HG03558 (cell line): ENCODE measurements at regions not wholly inside any gene's neighbourhood (a gene's known extent, or its start where the extent isn't known, plus 50 kb on each side); places are given as distances from the start of the nearest gene placed in this dataset.
"Not testable (repeated sequence)": the region's sequence is repeated elsewhere in the genome, so short reads cannot be mapped to it uniquely, and the experiment has no call there.

Experiments used
- ATAC-seq: cut with Tn5 transposase; IDR thresholded peaks from one replicate; pipeline ENCODE4 v1.9.1; 2021; ENCODE audit warnings: moderate number of reproducible peaks; ENCODE audit not compliant: unreplicated experiment; ENCODE audit errors: extremely low read depth

DNA sequence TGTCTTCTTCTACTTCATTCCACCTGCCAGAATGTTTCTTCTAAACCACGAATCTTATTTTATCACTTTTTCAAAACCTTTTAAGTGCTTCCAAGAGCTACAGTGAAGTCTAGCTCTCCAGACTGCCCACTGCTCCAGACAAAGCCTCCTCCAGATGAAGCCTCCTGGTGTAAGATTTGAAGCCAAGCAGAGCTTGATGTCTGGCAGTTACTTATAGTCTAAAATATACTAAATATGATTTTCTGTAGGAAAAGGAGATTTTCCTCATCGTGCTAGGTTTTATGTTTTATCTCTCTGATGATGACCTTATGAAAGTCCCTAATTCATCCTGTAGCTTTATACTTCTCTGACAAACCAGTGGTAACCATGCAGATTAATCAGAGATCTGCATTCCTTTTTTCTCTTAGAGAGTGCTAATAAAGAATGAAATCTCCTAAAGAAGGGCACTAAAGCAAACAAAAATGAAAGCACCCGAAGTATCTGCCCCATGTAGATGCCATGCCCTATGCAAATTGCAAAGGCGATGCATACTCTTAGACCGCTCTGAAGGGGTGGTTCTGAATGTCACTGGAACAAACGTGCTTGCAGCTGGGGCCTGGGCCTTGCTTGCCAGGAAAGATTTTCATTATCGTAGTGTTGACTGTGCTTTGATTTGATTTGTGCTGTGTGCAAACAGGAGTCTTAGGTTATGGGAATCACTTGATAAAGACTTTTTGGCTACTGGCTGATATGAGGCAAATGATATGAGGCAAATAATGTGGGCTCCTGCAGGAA lies 314.2 kb downstream of the PID1 start:
- no peak for ATAC-seq

DNA sequence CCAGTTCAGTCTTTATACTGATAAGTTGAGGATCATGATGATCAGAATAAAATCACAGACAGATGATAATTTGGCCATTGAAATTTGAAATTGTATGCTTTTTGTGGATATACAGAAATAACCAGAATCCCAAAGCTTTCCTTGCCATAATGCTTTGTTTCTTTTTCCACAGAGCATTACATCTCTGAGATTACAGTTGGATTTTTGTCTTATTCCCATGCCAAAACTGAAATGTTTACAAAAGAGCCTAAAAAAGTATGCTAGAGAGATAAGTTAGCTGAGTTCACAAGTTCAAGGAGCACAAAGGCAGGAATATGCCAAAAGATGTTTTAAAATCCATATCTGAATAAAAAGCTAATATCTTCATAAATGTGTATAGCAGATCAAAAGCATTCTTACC lies 321.3 kb downstream of the PID1 start:
- ATAC-seq: no peak

DNA sequence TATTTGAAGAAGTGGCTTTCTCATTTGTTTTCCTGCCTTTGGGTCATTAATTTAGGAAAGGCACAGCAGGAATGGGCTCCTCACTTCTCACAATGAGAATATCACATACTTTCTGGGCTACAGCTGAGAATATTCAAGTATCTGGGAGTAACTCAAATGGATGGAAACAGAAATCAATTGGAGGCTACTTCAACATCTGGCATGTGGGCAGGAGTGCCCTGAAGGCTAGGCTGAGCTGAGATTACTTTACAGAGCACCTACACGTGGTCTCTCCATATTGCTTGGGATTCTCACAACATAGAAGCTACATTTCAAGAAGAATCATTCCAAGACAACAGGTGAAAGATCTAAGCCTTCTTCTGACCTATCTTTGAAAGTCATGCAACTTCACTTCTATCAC lies 325.4 kb downstream of the PID1 start:
- no peak for ATAC-seq

DNA sequence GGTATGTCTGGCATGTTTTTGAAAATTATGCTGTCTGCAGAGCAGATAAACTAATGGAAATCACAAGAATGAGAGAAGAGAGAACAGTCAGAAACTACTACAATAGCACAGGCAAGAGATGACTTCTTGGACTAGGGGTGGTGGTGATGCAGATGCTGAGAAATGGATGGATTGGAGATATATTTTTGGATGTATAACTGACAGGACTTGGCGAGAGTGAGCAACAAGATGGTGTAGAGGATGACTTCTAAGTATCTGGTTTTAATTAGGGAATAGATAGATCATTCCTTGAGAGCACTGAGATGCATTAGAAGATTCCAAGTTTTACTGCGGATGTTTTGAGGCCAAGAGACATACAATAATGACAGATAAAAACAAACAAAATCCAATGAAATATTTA lies 328.2 kb downstream of the PID1 start:
- ATAC-seq: no peak

DNA sequence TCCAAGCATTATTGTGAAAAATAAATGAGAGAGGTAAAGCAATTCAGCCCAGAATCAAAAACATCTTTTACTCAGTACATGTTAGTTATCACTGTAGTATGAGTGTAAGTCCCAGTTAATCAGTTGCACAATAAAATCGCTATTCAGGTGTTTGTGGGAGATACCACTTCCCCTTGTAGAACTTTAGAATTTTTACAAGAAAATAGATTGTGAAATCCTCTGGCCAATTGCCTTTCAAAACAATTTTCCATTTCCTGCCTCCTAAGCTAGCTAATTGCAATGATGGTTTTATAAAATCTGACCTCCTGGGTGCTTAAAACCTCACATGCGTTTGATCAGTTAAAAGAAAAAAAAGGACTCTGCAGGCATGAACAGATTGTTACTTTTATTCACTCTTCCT lies 332.5 kb downstream of the PID1 start:
- ATAC-seq: no peak

DNA sequence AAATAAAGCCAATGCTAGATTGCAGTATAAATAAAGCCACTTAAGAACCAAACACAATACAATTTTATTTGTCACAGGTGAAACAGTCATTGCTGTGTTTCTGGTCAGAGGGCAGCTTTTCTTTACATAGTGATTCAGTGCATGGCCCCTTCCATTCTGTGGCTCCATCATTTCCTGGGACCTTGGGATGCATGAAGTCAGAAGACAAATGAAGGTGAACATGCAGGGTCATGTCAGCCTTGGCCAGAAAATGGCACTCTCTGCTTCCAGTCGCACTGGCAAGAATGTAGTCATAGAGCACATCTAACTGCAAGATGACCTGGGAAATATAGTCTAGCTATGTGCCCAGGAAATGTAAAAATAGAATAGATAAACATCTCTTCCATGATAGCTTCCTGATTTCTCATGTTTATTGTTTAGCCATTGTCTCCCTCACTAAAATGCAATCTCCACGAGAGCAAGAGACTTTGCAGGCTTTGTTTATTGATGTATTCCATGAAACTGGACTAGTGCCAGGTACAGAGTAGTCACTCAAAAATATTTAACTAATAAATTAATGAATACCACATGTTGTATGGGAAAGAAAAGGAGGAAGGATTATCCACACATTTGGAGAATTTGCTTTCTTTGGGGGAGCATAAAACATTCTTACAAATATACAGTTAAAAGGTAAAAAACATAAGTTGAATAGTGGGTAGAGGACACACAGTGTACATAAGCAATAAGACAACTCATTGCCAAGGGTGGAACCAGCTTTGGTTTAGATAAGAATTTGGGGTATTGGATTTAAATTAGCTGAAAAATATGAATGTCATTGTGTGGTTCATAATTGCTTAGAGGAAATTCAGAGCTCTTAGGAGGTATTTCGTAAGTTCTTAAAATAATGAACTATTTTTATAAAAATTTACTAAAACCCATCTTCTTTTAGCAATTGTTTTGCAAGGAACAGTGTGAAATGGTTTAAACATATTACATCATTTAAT lies 343.8 kb downstream of the PID1 start:
- no peak for ATAC-seq

DNA sequence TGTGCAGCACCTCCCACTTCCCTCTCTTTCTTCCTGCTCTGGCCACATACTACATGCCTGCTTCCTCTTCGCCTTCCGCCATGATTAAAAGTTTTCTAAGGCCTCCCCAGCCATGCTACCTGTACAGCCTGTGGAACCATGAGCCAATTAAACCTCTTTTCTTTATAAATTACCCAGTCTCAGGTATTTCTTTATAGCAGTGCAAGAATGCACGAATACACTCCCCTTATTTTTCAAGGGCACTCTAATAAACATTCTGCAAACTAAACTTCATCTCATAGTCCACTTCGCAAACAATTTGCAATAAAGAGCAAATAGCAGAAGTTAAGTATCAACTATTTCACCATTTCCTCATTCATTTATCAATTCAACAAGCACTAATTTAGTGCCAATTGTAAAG lies 351.3 kb downstream of the PID1 start:
- no peak for ATAC-seq

DNA sequence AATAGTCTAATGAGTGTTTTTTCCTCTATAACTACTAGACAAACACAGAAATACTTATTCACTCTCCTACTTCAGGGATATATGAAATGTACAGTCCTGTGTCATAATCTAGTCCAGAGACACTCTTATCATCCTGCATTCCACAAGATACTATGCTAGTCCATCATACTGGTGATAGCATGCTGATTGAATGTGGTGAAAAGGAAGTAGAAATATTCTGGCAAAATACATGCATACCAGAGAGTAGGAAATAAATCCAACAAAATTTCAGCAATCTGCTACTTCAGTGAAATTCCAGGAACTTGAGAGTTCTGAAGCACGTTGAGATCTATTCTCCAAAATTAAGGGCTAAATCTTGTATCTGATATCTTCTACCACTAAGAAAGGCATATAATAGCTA lies 353.9 kb downstream of the PID1 start:
- no peak for ATAC-seq

DNA sequence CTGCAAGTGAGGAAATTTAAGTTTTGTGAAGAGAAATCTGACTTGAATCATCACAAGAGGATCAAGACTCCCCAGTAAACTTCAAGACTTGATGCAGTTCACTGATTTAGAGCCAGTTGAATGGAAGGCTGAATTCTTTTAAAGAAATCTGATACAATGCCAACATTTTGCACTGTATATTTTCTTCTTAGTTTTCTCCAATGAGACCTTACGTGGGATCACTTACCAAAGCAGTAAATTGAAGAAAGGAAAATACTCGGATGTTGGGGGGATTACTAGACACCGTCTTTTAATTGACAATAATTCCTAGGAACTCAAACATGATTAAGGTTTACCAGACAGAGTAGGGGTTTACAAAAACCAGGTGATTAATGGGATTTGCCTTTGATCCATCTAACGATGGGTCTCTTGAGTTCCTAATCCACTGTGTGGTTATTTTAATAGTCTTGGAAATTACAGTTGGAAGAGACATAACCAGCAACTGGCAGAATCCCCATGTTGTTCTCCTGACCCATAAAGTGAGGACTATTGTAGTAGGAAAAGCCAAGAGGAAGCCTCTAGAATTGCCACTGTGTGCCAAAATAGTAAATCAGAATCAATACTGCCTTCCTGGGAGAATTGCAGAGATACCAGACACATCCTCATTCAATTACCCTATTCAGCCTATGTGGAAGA lies 354.5 kb downstream of the PID1 start:
- no peak for ATAC-seq

DNA sequence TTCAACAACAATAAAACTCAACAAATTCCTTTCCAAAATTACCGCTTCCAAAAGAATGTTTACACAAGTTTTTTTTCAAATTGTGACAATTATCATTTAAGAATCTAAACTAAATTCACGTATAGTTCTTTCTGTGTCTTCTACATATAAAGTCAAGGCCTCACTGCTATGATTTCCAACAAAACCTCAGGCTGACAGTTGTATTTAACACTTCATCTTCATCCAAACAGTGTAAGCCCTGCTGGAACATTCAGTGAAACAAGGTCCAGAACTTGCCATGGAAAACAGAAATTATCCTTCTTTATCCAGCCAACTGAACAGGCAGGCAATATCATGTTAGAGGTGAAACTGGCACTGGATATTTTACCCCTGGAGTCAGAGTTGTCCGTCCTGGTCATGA lies 357.9 kb downstream of the PID1 start:
- no peak for ATAC-seq

DNA sequence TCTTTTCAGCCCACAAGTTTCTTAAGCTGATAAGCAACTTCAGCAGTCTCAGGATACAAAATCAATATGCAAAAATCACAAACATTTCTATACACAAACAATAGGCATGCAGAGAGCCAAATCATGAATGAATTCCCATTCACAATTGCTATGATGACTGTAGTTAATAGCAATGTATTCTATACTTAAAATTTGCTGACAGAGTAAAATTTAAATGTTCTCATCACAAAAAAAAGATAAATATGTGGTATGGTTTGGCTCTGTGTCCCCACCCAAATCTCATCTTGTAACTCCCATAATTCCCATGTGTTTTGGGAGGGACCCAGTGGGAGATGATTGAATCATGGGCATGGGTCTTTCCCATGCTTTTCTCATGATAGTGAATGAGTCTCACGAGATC lies 360.2 kb downstream of the PID1 start:
- ATAC-seq: not testable (repeated sequence)

DNA sequence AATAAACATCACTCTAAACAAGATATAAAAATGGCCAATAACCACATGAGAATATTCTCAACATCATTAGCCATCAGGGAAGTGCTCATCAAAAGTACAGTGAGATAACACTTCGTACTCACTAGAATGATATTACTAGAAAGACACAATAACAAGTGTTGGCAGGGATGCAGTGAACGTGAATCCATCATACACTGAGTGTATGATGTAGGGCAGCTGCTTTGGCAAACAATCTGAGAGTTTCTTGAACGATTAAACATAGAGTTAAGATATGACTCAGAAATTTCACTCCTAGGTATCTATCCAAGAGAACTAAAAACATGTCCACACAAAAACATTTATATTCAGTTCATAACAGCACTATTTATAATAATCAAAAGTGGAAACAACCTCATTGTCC lies 368.9 kb downstream of the PID1 start:
- ATAC-seq: no peak

DNA sequence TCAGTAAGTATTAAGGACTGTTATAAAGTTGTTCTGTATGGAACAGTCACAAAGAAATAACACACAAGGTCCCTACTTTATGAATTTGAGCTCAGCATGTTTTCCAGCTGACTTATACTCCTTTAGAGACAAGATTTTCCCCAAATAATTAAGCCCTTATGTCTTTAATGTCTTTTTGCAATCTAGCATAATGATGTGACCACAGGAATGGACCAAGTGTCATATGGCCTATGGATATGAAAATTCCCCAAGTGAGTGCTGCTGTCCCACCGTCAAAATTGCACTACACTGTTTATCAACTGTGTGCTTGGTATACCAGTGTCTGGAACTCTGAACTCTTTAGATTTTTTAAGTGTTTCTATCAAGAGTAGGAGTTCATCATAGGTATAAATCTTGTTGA lies 369.6 kb downstream of the PID1 start:
- ATAC-seq: no peak

DNA sequence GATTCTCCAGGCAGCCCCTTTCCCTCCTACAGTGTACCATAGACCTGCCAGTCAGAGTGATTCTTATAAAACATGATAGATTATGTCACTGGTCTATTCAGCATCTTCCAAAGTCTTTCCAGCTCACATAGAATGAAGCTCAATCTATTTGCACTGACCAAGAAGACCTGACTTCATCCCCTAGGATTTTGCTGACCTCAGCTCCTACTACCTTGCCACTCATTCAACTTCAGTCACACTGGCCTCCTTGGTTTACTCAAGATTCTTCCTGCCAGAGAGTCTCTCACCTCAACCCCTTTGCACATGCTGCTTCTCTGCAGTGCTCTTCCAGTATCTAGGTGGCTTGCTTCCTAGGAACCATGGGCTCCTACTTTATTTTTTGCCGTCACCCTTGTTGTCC lies 392.9 kb downstream of the PID1 start:
- ATAC-seq: no peak

DNA sequence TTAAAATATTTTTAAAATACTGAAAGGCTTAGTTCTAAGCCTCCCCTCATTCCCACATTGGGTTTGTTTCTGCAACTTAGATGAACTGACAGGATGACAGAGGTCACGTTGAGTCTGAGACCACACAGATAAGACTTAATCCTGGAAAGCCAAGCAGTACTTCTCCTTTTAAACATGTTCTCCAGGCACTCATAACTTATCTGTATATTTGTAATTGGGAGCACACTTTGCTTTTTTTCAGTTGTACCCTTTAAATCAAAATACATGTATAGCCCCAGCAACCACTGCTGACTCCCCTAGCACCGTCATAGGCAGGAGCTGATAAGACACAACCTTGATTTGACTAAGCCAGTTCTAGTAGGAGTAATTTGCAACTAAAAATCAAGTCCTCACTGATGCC lies 394.8 kb downstream of the PID1 start:
- ATAC-seq: no peak

DNA sequence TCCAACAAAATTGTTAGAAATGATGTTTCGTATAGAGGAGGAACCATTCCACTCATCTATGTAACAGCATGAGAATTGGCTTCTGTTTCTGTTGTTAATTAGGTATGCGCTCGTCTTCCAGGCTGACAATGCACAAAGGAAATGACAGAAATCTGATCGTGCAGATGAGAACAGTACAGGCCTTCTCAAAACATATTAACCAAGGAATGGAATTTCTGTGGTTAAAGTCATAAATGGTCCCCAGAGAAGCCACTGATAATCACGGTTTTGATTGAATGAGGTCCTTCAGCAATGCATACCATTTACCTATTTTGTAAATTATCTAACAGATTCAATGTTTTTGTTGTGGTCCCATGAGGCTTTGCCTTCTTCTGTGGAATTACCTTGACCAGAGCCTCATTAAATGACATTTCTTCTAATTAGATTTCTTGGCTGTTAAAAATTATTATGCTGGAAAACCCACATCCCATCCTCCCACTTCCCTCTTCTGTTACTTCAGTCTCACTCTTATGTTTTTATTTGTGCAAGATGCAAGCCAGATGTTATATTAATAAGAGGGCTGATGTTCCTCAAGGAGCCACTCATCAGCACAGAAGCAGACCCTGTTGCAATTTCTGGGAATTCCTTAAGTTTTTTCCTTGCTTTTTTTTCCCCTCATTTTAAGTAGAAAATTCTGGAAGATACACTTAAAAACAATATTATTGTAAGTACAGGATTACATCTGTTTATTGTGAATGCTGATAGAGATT lies 395.8 kb downstream of the PID1 start:
- no peak for ATAC-seq

DNA sequence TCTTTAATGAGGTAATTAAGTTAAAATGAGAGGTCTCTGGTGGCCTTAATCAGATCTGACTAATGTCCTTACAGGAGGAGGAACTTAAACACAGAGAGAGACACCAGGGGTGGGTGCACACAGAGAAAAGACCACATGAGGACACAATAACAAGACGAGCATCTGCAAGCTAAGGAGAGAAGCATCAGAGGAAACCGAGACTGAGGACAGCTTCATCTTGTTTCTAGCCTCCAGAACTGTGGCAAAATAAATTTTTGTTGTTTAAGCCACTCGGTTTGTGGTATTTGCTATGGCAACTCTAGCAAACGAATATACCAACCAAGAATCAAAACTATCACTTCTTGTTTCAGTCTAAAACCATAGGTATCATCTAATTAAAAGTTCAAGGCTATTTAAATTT lies 400.1 kb downstream of the PID1 start:
- no peak for ATAC-seq

DNA sequence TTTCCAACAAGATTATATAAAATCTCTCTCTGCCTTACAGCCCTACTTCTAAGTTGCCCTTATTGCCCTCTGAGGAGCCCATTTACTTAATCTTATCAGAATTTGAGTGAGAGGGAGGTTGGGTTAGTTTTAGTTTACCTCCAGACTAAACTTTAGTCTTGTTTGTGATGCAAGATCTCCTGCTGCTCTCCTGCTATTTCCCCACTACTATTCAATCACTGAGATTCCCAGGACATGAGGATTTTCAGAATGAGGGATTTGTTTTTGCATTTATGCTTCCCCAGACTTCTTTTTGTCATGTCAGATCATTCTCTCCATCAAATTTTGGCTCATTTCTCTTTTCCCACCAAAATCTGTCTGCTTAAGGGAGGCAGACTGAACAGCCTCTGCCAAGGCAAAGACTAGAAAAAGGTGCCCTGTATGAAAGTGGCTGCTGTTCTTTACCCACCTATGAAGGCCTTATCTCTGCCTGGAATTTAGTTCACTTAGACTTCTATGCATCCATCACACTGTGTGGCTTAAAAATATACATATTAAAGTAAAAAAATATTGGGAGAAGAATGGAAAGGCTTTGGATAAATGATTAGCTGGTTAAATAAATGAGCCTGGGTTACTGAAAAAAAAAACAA lies 401.3 kb downstream of the PID1 start:
- no peak for ATAC-seq

DNA sequence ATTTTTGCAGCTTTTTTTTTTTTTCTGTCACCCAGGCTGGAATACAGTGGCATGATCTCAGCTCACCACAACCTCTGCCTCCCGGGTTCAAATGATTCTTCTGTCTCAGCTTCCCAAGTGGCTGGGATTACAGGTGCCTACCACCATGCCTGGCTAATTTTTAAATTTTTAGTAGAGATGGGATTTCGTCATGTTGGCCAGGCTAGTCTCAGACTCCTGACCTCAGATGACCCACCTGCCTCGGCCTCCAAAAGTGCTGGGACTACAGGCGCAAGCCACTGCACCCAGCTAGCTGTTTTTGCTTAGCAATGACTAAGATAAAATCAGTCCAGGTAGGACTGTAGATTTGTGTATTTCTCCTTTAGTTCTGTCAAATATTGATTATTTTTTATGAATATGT lies 403.7 kb downstream of the PID1 start:
- ATAC-seq: no peak

DNA sequence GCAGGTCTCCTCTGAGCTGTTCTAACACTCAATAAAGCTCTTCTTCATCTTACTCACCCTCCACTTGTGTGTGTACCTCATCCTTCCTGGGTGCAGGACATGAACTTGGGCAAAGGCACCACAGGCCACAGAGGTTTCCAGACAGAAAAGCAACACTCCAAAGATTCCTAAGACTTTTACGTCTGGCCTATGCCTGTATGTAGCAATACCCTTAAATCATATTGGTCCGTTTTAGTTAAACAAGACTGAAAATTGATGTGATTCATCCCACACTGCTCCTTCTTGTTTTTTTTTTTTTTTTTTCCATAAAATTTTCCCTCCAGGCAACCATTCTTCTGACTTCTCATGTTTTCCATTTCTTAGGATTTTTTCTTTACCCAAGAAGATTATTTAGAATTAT lies 404.3 kb downstream of the PID1 start:
- no peak for ATAC-seq
